Neural progenitor cell (in vitro differentiated cells): ENCODE measurements at regions not wholly inside any gene's neighbourhood (a gene's known extent, or its start where the extent isn't known, plus 50 kb on each side); places are given as distances from the start of the nearest gene placed in this dataset.

ENCODE experiments used
- DNase-seq: peaks from one replicate; pipeline ENCODE4 v3.0.0-alpha.2; 2016; ENCODE audit warnings: low spot score
- H2AFZ ChIP-seq: fragments of 200-600 bp; sonication (generic); replicated peaks from 2 replicates; pipeline ENCODE4 v1.6.1; 2016; ENCODE audit warnings: antibody characterized with exemption
- H3F3A ChIP-seq: fragments of 200-600 bp; sonication (generic); 2 replicates; pipeline ENCODE4 v1.6.1; 2016; ENCODE audit warnings: antibody characterized with exemption, low read depth
- H3K27ac ChIP-seq: fragments of 200-600 bp; sonication (generic); 2 replicates; pipeline ENCODE4 v1.5.1; 2016; ENCODE audit warnings: mild to moderate bottlenecking
- H3K27me3 ChIP-seq: fragments of 200-600 bp; sonication (generic); 2 replicates; pipeline ENCODE4 v1.6.1; 2016; ENCODE audit warnings: mild to moderate bottlenecking, moderate library complexity
- H3K36me3 ChIP-seq: fragments of 200-600 bp; sonication (generic); 2 replicates; pipeline ENCODE4 v1.5.1; 2016
- H3K4me1 ChIP-seq: fragments of 200-600 bp; sonication (generic); 2 replicates; pipeline ENCODE4 v1.6.1; 2016; ENCODE audit warnings: mixed run types
- H3K4me2 ChIP-seq: fragments of 200-600 bp; sonication (generic); 2 replicates; pipeline ENCODE4 v1.6.1; 2016
- H3K4me3 ChIP-seq: fragments of 200-600 bp; sonication (generic); 2 replicates; pipeline ENCODE4 v1.5.1; 2016
- H3K79me2 ChIP-seq: fragments of 200-600 bp; sonication (generic); 2 replicates; pipeline ENCODE4 v1.6.1; 2016; ENCODE audit warnings: low read depth
- H3K9ac ChIP-seq: fragments of 200-600 bp; sonication (generic); 2 replicates; pipeline ENCODE4 v1.6.1; 2016
- H3K9me3 ChIP-seq: fragments of 200-600 bp; sonication (generic); 2 replicates; pipeline ENCODE4 v1.5.1; 2016; ENCODE audit warnings: low read depth
- H4K20me1 ChIP-seq: fragments of 200-600 bp; sonication (generic); 2 replicates; pipeline ENCODE4 v1.6.1; 2016; ENCODE audit warnings: low read depth
- H3K27ac Mint-ChIP-seq: 3 replicates; pipeline ENCODE4 v1.8.0; 2021; ENCODE audit warnings: mixed read lengths
- H3K27me3 Mint-ChIP-seq: 2 replicates; pipeline ENCODE4 v1.8.0; 2022; ENCODE audit warnings: low read depth, mild to moderate bottlenecking, inconsistent platforms, moderate library complexity, mixed read lengths; ENCODE audit not compliant: insufficient read depth
- H3K36me3 Mint-ChIP-seq: 3 replicates; pipeline ENCODE4 v1.8.0; 2021; ENCODE audit warnings: mixed read lengths
- H3K4me1 Mint-ChIP-seq: 3 replicates; pipeline ENCODE4 v1.8.0; 2021; ENCODE audit warnings: mixed read lengths
- H3K4me3 Mint-ChIP-seq: 3 replicates; pipeline ENCODE4 v1.8.0; 2021; ENCODE audit warnings: mild to moderate bottlenecking, moderate library complexity, mixed read lengths
- H3K9me3 Mint-ChIP-seq: 3 replicates; pipeline ENCODE4 v1.8.0; 2020; ENCODE audit warnings: mixed read lengths
- CTCF ChIP-seq: fragments of 200-600 bp; sonication (generic); IDR thresholded peaks from 2 replicates; pipeline ENCODE4 v1.5.1; 2017; ENCODE audit warnings: antibody characterized with exemption, mild to moderate bottlenecking
- EZH2 ChIP-seq: fragments of 200-600 bp; sonication (generic); IDR thresholded peaks from 2 replicates; pipeline ENCODE4 v1.6.1; 2017; ENCODE audit warnings: antibody characterized with exemption, mild to moderate bottlenecking, moderate library complexity
- EZH2phosphoT487 ChIP-seq: fragments of 200-600 bp; sonication (generic); IDR thresholded peaks from 2 replicates; pipeline ENCODE4 v1.6.1; 2017; ENCODE audit warnings: antibody characterized with exemption

DNA sequence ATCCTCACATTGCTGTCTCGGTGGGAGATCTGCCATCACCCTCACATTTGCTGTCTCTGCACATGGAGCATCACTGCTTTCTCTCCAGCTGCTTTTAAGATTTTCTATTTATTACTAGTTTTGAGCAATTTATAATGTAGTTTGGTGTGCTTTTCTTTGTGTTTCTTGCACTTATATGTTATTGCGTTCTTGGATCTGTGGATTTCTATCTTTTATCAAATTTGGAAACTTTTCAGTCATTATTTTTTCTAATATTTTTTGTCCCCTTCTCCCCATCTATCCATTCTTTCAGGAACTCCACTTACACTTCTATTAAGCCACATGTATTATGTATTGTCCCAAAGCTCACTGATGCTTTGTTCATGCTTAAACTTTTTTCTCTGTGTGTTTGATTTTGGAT is 108.9 kb downstream of the FOXL3 start:
- Mint-ChIP-seq H3K36me3 (no peaks in the 10 kb centered on the region), H3K4me3 (no peak overlapping the region), H3K27me3 (peaks cover 8% of the 10 kb centered on the region), H3K4me1 (no peaks in the 10 kb centered on the region), H3K27ac (no peak overlapping the region), H3K9me3 (peaks cover 60% of the 10 kb centered on the region)
- Histone ChIP-seq H3K4me2 (no peak overlapping the region), H3K9ac (no peak overlapping the region), H3K27ac (no peak overlapping the region), H3K36me3 (no peaks in the 10 kb centered on the region), H3K79me2 (no peaks in the 10 kb centered on the region), H3K9me3 (peaks cover 10% of the 10 kb centered on the region), H4K20me1 (no peaks in the 10 kb centered on the region), H2AFZ (no peak overlapping the region), H3F3A (no peaks in the 10 kb centered on the region), H3K4me3 (no peak overlapping the region), H3K27me3 (no peaks in the 10 kb centered on the region), H3K4me1 (no peaks in the 10 kb centered on the region)
- no peak for TF ChIP-seq EZH2phosphoT487
- no peak for TF ChIP-seq EZH2
- TF ChIP-seq CTCF: no peak
- no peak for DNase-seq

- no peak for DNase-seq
- H3K9ac ChIP-seq: no peak overlapping the region
- Mint-ChIP-seq H3K9me3 (peaks cover 45% of the 10 kb centered on the region), H3K4me1 (peaks cover 7% of the 10 kb centered on the region), H3K27me3 (peaks cover 11% of the 10 kb centered on the region), H3K4me3 (no peak overlapping the region), H3K27ac (no peak overlapping the region), H3K36me3 (no peaks in the 10 kb centered on the region)
- TF ChIP-seq CTCF (no peak), EZH2phosphoT487 (no peak), EZH2 (no peak)
- peaks cover 7% of the 10 kb centered on the region for H3K4me1 ChIP-seq
- H3K27me3 ChIP-seq: no peaks in the 10 kb centered on the region
- no peak overlapping the region for H3K27ac ChIP-seq
- no peaks in the 10 kb centered on the region for H3K36me3 ChIP-seq
- no peaks in the 10 kb centered on the region for H3K79me2 ChIP-seq
- no peaks in the 10 kb centered on the region for H4K20me1 ChIP-seq
- peaks cover 7% of the 10 kb centered on the region for H3K9me3 ChIP-seq
- no peak overlapping the region for H2AFZ ChIP-seq
- H3F3A ChIP-seq: no peaks in the 10 kb centered on the region
- no peak overlapping the region for H3K4me2 ChIP-seq
- no peak overlapping the region for H3K4me3 ChIP-seq
These were observed 111.0 kb downstream of the FOXL3 start for GRCh38 chr7:400901-401485.

DNA sequence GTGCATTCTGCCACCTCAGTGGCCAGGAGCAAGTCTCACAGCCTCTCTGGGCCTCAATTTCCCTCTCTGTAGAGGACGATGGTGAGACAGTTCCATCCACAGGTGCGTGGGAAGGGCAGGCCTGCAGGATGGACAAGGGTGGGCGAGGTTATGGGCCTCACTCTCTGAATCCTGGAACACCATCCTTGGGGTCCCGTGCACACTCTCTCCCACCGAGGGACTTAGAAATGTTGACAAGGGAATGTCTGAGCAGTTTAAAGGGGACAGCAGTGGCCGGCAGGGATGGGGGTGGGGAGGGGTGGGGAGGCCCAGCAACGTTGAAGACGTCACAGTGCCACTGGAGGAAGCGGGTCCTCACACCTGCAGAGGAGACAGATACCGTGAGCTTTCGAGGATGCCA is 111.5 kb downstream of the FOXL3 start:
- Histone ChIP-seq H4K20me1 (no peaks in the 10 kb centered on the region), H3K4me3 (no peak overlapping the region), H3K36me3 (no peaks in the 10 kb centered on the region), H3K9ac (no peak overlapping the region), H3K27ac (no peak overlapping the region), H3K4me1 (peaks cover 11% of the 10 kb centered on the region), H3K79me2 (no peaks in the 10 kb centered on the region), H3K4me2 (no peak overlapping the region), H3K9me3 (peaks cover 4% of the 10 kb centered on the region), H3K27me3 (no peaks in the 10 kb centered on the region), H3F3A (no peaks in the 10 kb centered on the region), H2AFZ (no peak overlapping the region)
- Mint-ChIP-seq H3K27ac (no peak overlapping the region), H3K4me1 (peaks cover 12% of the 10 kb centered on the region), H3K9me3 (peaks cover 40% of the 10 kb centered on the region), H3K27me3 (peaks cover 14% of the 10 kb centered on the region), H3K4me3 (no peak overlapping the region), H3K36me3 (no peaks in the 10 kb centered on the region)
- no peak for TF ChIP-seq EZH2
- TF ChIP-seq CTCF: no peak
- TF ChIP-seq EZH2phosphoT487: no peak
- DNase-seq: no peak
